ENCODE measurements at regions not wholly inside any gene's neighbourhood (a gene's known extent, or its start where the extent isn't known, plus 50 kb on each side); places are given as distances from the start of the nearest gene placed in this dataset.
"Not testable (repeated sequence)": the region's sequence is repeated elsewhere in the genome, so short reads cannot be mapped to it uniquely, and the experiment has no call there.

DNA sequence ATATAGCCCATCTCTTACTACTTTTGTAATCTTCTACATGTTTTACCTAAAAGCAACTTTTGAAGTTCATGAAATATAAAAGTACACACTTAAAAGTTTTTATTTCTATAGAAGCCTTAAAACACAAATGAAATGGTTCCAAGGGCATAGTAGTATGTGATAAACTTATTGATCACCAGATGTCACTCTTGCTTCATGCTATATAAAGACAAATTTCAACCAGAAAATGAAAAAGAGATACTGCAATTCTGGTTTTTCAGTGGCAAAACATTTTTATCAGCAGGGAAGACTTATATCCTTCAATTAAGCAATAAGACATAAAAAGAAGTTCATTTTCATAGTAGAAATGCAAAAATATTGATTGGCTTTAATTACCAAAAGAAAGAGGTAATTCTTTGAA lies 69.4 kb upstream of the FBXL17 start:
- DNase-seq (ENCODE audit: low read depth in 3 of 3) = no peak

GRCh38 chr5:108444130-108444529 lies 62.2 kb upstream of the FBXL17 start:
- not testable (repeated sequence) for DNase-seq (ENCODE audit: low read depth in 3 of 3)

GRCh38 chr5:108442063-108442651 lies 60.3 kb upstream of the FBXL17 start:
- DNase-seq (ENCODE audit: low read depth in 3 of 3) = not testable (repeated sequence)

DNA sequence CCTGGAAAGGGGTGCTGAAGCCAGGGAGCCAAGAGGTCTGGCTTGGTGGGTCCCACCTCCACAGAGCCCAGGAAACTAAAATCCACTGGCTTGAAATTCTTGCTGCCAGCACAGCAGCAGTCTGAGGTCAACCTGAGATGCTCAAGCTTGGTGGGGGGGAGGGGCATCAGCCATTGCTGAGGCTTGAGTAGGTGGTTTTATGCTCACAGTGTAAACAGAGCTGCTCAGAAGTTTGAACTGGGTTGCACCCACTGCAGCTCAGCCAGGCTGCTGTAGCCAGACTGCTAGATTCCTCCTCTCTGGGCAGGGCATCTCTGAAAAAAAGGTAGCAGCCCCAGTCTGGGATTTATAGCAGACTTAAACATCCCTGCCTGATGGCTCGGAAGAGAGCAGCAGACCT lies 55.5 kb upstream of the FBXL17 start:
- no peak for DNase-seq (ENCODE audit: low read depth in 3 of 3)

- DNase-seq (ENCODE audit: low read depth in 3 of 3) = no peak
Observed at GRCh38 chr5:108436696-108437095, 54.8 kb upstream of the FBXL17 start.

DNA sequence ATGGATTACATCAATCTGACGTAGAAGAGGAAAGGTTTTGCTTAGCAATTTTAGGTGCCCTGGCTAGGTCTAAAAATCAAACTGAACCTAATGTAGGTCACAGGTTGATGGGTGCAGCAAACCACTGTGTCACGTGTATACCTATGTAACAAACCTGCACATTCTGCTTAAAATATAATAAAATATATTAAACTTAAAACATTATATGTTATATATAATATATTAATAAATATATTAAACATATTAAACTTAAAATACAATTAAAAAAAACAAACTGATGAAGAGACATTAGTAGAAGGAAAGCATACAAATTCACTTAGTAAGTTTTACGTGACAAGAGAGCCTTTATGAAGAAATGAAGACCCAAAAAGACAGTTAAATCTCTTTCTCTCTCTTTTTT lies 51.7 kb upstream of the FBXL17 start:
- no peak for DNase-seq (ENCODE audit: low read depth in 3 of 3)

DNA sequence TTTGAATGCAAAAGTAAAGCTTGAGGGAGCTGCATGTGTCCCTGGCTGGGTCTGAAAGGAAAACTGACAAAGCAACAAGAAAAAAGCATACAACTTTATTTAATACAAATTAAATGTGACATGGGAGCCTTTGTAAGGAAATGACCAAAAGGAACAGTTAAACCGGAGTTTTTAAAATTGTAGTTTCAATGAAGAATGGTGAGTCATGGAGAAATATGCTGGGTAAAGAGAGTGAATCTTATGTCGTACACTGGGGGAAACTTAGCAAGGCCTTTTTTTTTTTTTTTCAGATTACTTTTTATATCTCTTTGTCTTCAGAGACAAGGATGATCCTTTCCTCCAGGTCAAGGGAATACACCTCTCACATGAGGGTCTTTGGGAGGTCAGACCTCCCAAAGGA lies 50.1 kb upstream of the FBXL17 start:
- no peak for DNase-seq (ENCODE audit: low read depth in 3 of 3)

Data from stimulated activated CD4-positive, alpha-beta T cell treated with anti-CD3 and anti-CD28 coated beads, TNF-alpha, amount 100 ng/mL, for 24 hours (primary cell).